ENCODE measurements at regions not wholly inside any gene's neighbourhood (a gene's known extent, or its start where the extent isn't known, plus 50 kb on each side); places are given as distances from the start of the nearest gene placed in this dataset.

- TF ChIP-seq PATZ1 (CRISPR knock-in tag; IDR thresholded peaks at IDR 0.05; ENCODE audit: borderline replicate concordance) (no peak), ARNTL (CRISPR knock-in tag; IDR thresholded peaks at IDR 0.05; ENCODE audit: borderline replicate concordance, low read depth) (no peak), ESRRG (CRISPR knock-in tag; IDR thresholded peaks at IDR 0.05) (no peak), CREB5 (CRISPR knock-in tag; IDR thresholded peaks at IDR 0.05; ENCODE audit: low read depth) (no peak), CSDC2 (CRISPR knock-in tag; IDR thresholded peaks at IDR 0.05) (no peak), ZC3H10 (CRISPR knock-in tag; IDR thresholded peaks at IDR 0.05) (no peak), TSHZ2 (CRISPR knock-in tag; IDR thresholded peaks at IDR 0.05) (no peak), CSRNP3 (CRISPR knock-in tag; IDR thresholded peaks at IDR 0.05) (no peak), BACH2 (CRISPR knock-in tag; IDR thresholded peaks at IDR 0.05; ENCODE audit: borderline replicate concordance) (no peak), SNAI2 (CRISPR knock-in tag; IDR thresholded peaks at IDR 0.05) (no peak), TOX (CRISPR knock-in tag; IDR thresholded peaks at IDR 0.05; ENCODE audit: borderline replicate concordance) (no peak), OSR1 (CRISPR knock-in tag; IDR thresholded peaks at IDR 0.05) (no peak)
Observed at GRCh38 chr17:33674685-33675084, 381.6 kb upstream of the ASIC2 start.
